GM20000 (cell line): ENCODE measurements at regions not wholly inside any gene's neighbourhood (a gene's known extent, or its start where the extent isn't known, plus 50 kb on each side); places are given as distances from the start of the nearest gene placed in this dataset.

Experiments used
- DNase-seq: peaks from one replicate; pipeline ENCODE4 v3.0.0; 2012; ENCODE audit warnings: low spot score
- CTCF ChIP-seq: IDR thresholded peaks from 2 replicates; pipeline ENCODE4 v1.5.1; 2012; ENCODE audit warnings: mild to moderate bottlenecking, control low read depth; ENCODE audit errors: extremely low read depth, missing control alignments

- no peak for DNase-seq
- TF ChIP-seq CTCF: no peak
Measured at GRCh38 chr2:145096582-145096981, 576.7 kb upstream of the ZEB2 start.

GRCh38 chr2:145095641-145096435 is 575.9 kb upstream of the ZEB2 start:
- no peak for TF ChIP-seq CTCF
- no peak for DNase-seq

GRCh38 chr2:145094370-145094769 is 574.5 kb upstream of the ZEB2 start:
- TF ChIP-seq CTCF: no peak
- no peak for DNase-seq

GRCh38 chr2:145091967-145092366 is 572.0 kb upstream of the ZEB2 start:
- DNase-seq: no peak
- no peak for TF ChIP-seq CTCF

- DNase-seq: no peak
- no peak for TF ChIP-seq CTCF
Measured at GRCh38 chr2:145090841-145091761, 571.2 kb upstream of the ZEB2 start.

GRCh38 chr2:145088756-145089155 is 568.8 kb upstream of the ZEB2 start:
- TF ChIP-seq CTCF: no peak
- DNase-seq: no peak

- no peak for DNase-seq
- TF ChIP-seq CTCF: no peak
Measured at GRCh38 chr2:145086910-145087309, 567.0 kb upstream of the ZEB2 start.
